Kidney epithelial cell (primary cell): ENCODE measurements at regions not wholly inside any gene's neighbourhood (a gene's known extent, or its start where the extent isn't known, plus 50 kb on each side); places are given as distances from the start of the nearest gene placed in this dataset.

Experiments used
- DNase-seq: peaks from one replicate; pipeline ENCODE4 v3.0.0-alpha.2; 2010; ENCODE audit warnings: low read depth
- H3K27me3 ChIP-seq: 2 replicates; pipeline ENCODE4 v1.6.0; 2011; ENCODE audit warnings: low read length; ENCODE audit not compliant: control insufficient read depth, insufficient read depth
- H3K36me3 ChIP-seq: 2 replicates; pipeline ENCODE4 v1.5.1; 2011; ENCODE audit warnings: low read length; ENCODE audit not compliant: control insufficient read depth, insufficient read depth
- H3K4me3 ChIP-seq: 2 replicates; pipeline ENCODE4 v1.5.1; 2011; ENCODE audit warnings: low read depth, mild to moderate bottlenecking, control low read depth, low read length
- CTCF ChIP-seq: IDR thresholded peaks from 2 replicates; pipeline ENCODE4 v1.5.1; 2011; ENCODE audit warnings: mild to moderate bottlenecking, moderate library complexity, low read length, control low read depth, inconsistent platforms; ENCODE audit not compliant: insufficient read depth, poor library complexity, severe bottlenecking

GRCh38 chr11:122165607-122166371, 49.8 kb upstream of the BLID start:
- no peaks in the 10 kb centered on the region for H3K36me3 ChIP-seq
- TF ChIP-seq CTCF = no peak

More at GRCh38 chr11:122165607-122166371, 49.8 kb upstream of the BLID start:
- no peak overlapping the region for H3K4me3 ChIP-seq
- H3K27me3 ChIP-seq = no peaks in the 10 kb centered on the region
- DNase-seq = no peak
